GM18867 (cell line): ENCODE measurements at regions not wholly inside any gene's neighbourhood (a gene's known extent, or its start where the extent isn't known, plus 50 kb on each side); places are given as distances from the start of the nearest gene placed in this dataset.
"Not testable (repeated sequence)": the region's sequence is repeated elsewhere in the genome, so short reads cannot be mapped to it uniquely, and the experiment has no call there.

ENCODE experiments used
- ATAC-seq: cut with Tn5 transposase; IDR thresholded peaks from one replicate; pipeline ENCODE4 v1.9.1; 2021; ENCODE audit warnings: mild to moderate bottlenecking, moderate library complexity; ENCODE audit not compliant: unreplicated experiment

GRCh38 chr2:226536410-226536809 lies 263.2 kb downstream of the IRS1 start:
- ATAC-seq = no peak

GRCh38 chr2:226532976-226533375 lies 266.6 kb downstream of the IRS1 start:
- not testable (repeated sequence) for ATAC-seq

- ATAC-seq = no peak
Observed at GRCh38 chr2:226531061-226531810, 268.4 kb downstream of the IRS1 start.

- no peak for ATAC-seq
Observed at GRCh38 chr2:226529556-226529955, 270.1 kb downstream of the IRS1 start.

- ATAC-seq = no peak
Observed at GRCh38 chr2:226526716-226527115, 272.9 kb downstream of the IRS1 start.

GRCh38 chr2:226524381-226524843 lies 275.2 kb downstream of the IRS1 start:
- no peak for ATAC-seq

GRCh38 chr2:226520723-226521122 lies 278.9 kb downstream of the IRS1 start:
- ATAC-seq = no peak

GRCh38 chr2:226515344-226516055 lies 284.1 kb downstream of the IRS1 start:
- no peak for ATAC-seq

- no peak for ATAC-seq
Observed at GRCh38 chr2:226514895-226515294, 284.7 kb downstream of the IRS1 start.

- no peak for ATAC-seq
Observed at GRCh38 chr2:226511311-226511710, 288.3 kb downstream of the IRS1 start.

GRCh38 chr2:226508683-226509082 lies 290.9 kb downstream of the IRS1 start:
- ATAC-seq = no peak

GRCh38 chr2:226508005-226508404 lies 291.6 kb downstream of the IRS1 start:
- no peak for ATAC-seq

- no peak for ATAC-seq
Observed at GRCh38 chr2:226497146-226497909, 302.3 kb downstream of the IRS1 start.

GRCh38 chr2:226496273-226496550 lies 303.4 kb downstream of the IRS1 start:
- ATAC-seq = no peak

- ATAC-seq = no peak
Observed at GRCh38 chr2:226495466-226496272, 304.0 kb downstream of the IRS1 start.

GRCh38 chr2:226491112-226491511 lies 308.5 kb downstream of the IRS1 start:
- no peak for ATAC-seq

- ATAC-seq = peak; percentile 54
Observed at GRCh38 chr2:226489775-226490541, 309.7 kb downstream of the IRS1 start.

- peak; percentile 70 for ATAC-seq
Observed at GRCh38 chr2:226488034-226488433, 311.6 kb downstream of the IRS1 start.

- ATAC-seq = no peak
Observed at GRCh38 chr2:226487573-226487972, 312.0 kb downstream of the IRS1 start.
